Pancreas (tissue), 10 donors: ENCODE measurements at regions not wholly inside any gene's neighbourhood (a gene's known extent, or its start where the extent isn't known, plus 50 kb on each side); places are given as distances from the start of the nearest gene placed in this dataset.

Source experiments
- ATAC-seq, 4 donors: fragments of 200-7000 bp; cut with Tn5 transposase; one replicate each; pipeline versions ENCODE4 v1.8.0 to v1.9.1; 2020; ENCODE audit warnings: mild to moderate bottlenecking in 4 of 4, moderate library complexity in 4 of 4
- DNase-seq, 6 donors: peaks; one replicate each; pipeline ENCODE4 v3.0.0-alpha.2; 2020
- FAIRE-seq: peaks from 2 replicates; lab custom pipeline; 2012; peaks lifted over from hg19 to GRCh38; lab: Jason Lieb, UNC
- H3K27ac ChIP-seq, 4 donors: fragments of 200-600 bp; sonication (generic); 1 replicate in 3 of 4; 2 replicates in 1 of 4; pipeline versions ENCODE4 v1.5.0 to v1.8.0; 2020
- H3K27me3 ChIP-seq, 4 donors: fragments of 200-600 bp; one replicate each; pipeline ENCODE4 v1.8.0; 2021
- H3K36me3 ChIP-seq, 3 donors: fragments of 200-600 bp; sonication (generic) in 1 of 3; one replicate each; pipeline versions ENCODE4 v1.5.0 to v1.8.0; 2020 to 2021
- H3K4me1 ChIP-seq, 3 donors: fragments of 200-600 bp; one replicate each; pipeline ENCODE4 v1.8.0; 2021
- H3K4me3 ChIP-seq, 4 donors: fragments of 200-600 bp; sonication (generic) in 2 of 4; one replicate each; pipeline versions ENCODE4 v1.5.0 to v1.8.0; 2020 to 2021
- H3K9me3 ChIP-seq, 4 donors: fragments of 200-600 bp; one replicate each; pipeline ENCODE4 v1.8.0; 2021
- CTCF ChIP-seq, 4 donors: fragments of 200-600 bp; sonication (generic) in 3 of 4; IDR thresholded peaks; one replicate each; pipeline versions ENCODE4 v1.5.0 to v1.8.0; 2021; ENCODE audit warnings: antibody characterized with exemption in 4 of 4
- WGBS, 2 donors: extraction: QIAGEN DNeasy Blood & Tissue Kit; methylation state at CpG; one replicate each; pipeline ENCODE4 v1.1.7; 2013; 5-methylcytosine and 5-hydroxymethylcytosine counted together
- intact Hi-C, 3 donors: fragments of 100-400 bp; cut with DNase I; formaldehyde crosslinking; loops; one replicate each; pipeline versions ENCODE4 v1.11.1 to v1.14.2; 2022
- donor health status: healthy with polysubstance abuse.
- donor health status: DM: no; HTN: no; CAD: no; lungs with moderate emphysema.
- donor health status: DM: no; HTN: no; CAD: no.
- donor health status: control.
- donor health status: control.
- donor health status: Bipolar disorder and iron deficiency.
- donor health status: DM: yes; HTN: yes; CAD: no.
- donor health status: DM: no; HTN: no; CAD: no.
- donor health status: DM: no; HTN: no; CAD: no.
- donor health status: DM: yes; HTN: yes; CAD: no.

- no peak for TF ChIP-seq CTCF (IDR thresholded peaks at IDR 0.05)
- ATAC-seq (no peak), DNase-seq (no peak), FAIRE-seq (no peak)
- Histone ChIP-seq H3K9me3 (no peaks in the 10 kb centered on the region), H3K27me3 (no peaks in the 10 kb centered on the region), H3K4me1 (no peaks in the 10 kb centered on the region), H3K36me3 (no peaks in the 10 kb centered on the region), H3K27ac (no peak overlapping the region), H3K4me3 (no peak overlapping the region)
- 28 to 30% methylated on average over 2 of the region's 2 CpGs for WGBS, 2 donors
- intact Hi-C loops: no loop called here
These were observed 190.1 kb downstream of the LNPK start for GRCh38 chr2:175811971-175812370.

GRCh38 chr2:175808858-175809257 is 193.2 kb downstream of the LNPK start:
- Histone ChIP-seq H3K9me3 (no peaks in the 10 kb centered on the region), H3K27ac (no peak overlapping the region), H3K36me3 (no peaks in the 10 kb centered on the region), H3K27me3 (no peaks in the 10 kb centered on the region), H3K4me3 (no peak overlapping the region), H3K4me1 (no peaks in the 10 kb centered on the region)
- WGBS, 2 donors: 93 to 100% methylated on average over 1 of the region's 1 CpG
- ATAC-seq (no peak), DNase-seq (no peak), FAIRE-seq (no peak)
- no peak for TF ChIP-seq CTCF (IDR thresholded peaks at IDR 0.05)
- intact Hi-C loops: no loop called here

GRCh38 chr2:175808078-175808477 is 194.0 kb downstream of the LNPK start:
- DNase-seq: no peak
- Histone ChIP-seq H3K36me3 (no peaks in the 10 kb centered on the region), H3K27ac (no peak overlapping the region), H3K9me3 (no peaks in the 10 kb centered on the region), H3K4me3 (no peak overlapping the region), H3K4me1 (no peaks in the 10 kb centered on the region), H3K27me3 (no peaks in the 10 kb centered on the region)
- WGBS, 2 donors: 26 to 32% methylated on average over 1 of the region's 1 CpG
- intact Hi-C loops: no loop called here
- no peak for FAIRE-seq
- no peak for TF ChIP-seq CTCF (IDR thresholded peaks at IDR 0.05)
- no peak for ATAC-seq

- WGBS, 2 donors: 55 to 62% methylated on average over 5 of the region's 5 CpGs
- FAIRE-seq (no peak), DNase-seq (no peak), ATAC-seq (no peak)
- Histone ChIP-seq H3K4me3 (no peak overlapping the region), H3K9me3 (no peaks in the 10 kb centered on the region), H3K36me3 (no peaks in the 10 kb centered on the region), H3K4me1 (no peaks in the 10 kb centered on the region), H3K27me3 (no peaks in the 10 kb centered on the region), H3K27ac (no peak overlapping the region)
- intact Hi-C loops: no loop called here
- TF ChIP-seq CTCF (IDR thresholded peaks at IDR 0.05): no peak
These were observed 194.8 kb downstream of the LNPK start for GRCh38 chr2:175807031-175807873.

GRCh38 chr2:175806570-175806969 is 195.5 kb downstream of the LNPK start:
- 61 to 76% methylated on average over 3 of the region's 3 CpGs for WGBS, 2 donors

More at GRCh38 chr2:175806570-175806969, 195.5 kb downstream of the LNPK start:
- H3K36me3 ChIP-seq: no peaks in the 10 kb centered on the region
- intact Hi-C loops: no loop called here
- no peak for TF ChIP-seq CTCF (IDR thresholded peaks at IDR 0.05)
- H3K4me3 ChIP-seq: no peak overlapping the region
- no peak for DNase-seq
- no peak overlapping the region for H3K27ac ChIP-seq
- H3K9me3 ChIP-seq: no peaks in the 10 kb centered on the region
- ATAC-seq: no peak
- no peaks in the 10 kb centered on the region for H3K4me1 ChIP-seq
- FAIRE-seq: no peak
- no peaks in the 10 kb centered on the region for H3K27me3 ChIP-seq
